Brain pericyte (primary cell): ENCODE measurements at regions not wholly inside any gene's neighbourhood (a gene's known extent, or its start where the extent isn't known, plus 50 kb on each side); places are given as distances from the start of the nearest gene placed in this dataset.

Experiments used
- DNase-seq: peaks from one replicate; pipeline ENCODE4 v3.0.0-alpha.2; 2012; ENCODE audit warnings: low read depth, low spot score

DNA sequence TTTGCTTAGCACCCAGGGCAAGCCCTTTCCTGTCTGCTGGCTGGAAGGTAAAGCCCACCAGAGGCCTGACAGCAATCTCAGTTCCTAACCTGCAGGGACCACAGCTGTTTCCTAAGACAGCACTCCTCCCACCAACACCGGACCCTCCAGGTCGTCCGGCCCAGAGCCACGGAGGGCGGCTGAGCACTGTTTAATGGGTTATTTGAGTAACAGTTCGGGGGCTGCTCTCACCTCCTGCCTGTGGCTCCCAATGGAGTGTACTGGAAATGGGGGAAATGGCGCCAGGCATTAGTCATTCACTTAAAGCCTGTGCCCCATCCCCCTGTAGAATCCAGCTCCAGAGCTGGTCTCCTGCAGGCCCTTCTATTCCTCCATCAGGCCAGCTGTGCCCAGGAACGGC is 81.6 kb upstream of the ADRA2C start:
- no peak for DNase-seq

- no peak for DNase-seq
Observed at GRCh38 chr4:3683744-3684421, 82.3 kb upstream of the ADRA2C start.

DNA sequence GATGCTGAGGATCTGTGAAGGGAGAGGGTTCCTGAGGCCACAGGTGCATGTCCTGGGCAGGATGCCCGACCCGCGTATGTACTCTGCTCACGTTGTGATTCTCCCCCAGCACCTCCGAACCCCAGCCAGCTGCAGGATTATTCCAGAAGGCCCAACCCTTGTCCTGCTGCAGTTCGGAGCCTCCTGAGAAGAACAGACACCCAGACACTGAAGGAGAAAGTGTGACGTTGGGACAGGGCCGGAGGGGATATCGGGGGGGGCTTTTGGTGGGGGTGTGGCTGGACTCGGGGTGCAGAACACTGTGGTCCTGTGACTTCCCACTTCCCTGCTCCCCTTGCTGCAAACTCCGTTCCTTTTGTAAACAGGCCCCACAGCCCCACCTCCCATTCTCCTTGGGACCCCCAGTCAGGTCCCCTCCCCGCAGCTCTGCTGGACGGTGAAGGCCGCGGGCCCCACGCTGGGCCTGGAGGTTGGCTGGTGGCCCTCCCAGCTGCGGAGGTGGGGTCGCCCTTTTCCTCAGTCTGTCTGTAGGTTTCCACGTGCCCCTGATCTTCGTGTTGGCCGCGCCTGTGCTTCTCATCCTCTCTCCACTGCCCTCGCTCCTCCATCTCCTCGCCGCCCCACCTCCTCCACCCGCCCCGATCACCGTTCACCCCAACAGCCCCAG is 83.0 kb upstream of the ADRA2C start:
- DNase-seq = no peak

DNA sequence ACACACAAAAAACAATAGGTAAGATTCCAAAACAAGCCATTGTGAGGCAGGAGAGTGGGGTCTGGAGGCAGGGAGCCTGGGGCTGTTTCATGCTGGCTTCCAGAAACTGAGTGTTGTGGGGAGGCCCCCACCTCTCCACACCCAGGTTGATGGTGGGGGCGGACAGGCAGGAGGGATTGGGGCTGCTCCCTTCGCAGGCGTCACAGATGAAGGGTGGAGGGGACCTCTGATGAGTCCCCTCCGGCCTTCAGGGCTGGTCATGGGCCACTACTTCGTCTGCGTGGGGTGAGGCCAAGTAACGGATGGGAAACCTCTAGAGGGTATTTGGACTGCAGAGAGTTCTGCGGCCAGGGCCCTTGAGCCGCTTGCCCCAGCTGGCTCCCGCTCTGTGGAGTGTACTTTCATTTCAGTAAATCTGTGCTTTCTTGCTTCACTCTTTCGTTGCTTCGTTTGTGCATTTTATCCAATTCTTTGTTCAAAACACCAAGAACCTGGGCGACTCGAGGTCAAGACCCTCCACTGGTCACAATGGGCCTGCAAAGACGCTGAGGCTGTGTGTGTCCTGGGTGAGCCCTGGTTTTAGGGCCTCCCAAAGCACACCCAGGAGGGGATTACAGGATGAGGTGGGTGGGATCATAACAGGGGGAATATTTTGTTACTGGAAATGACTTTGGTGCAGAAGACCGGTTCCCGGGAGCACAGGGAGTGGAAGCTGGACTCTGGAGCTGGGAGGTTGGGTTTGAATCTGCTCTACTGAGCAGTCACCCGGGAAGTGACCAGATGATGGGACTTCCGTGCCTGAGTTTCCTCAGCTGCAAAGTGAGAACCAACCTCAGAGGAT is 83.7 kb upstream of the ADRA2C start:
- no peak for DNase-seq

DNA sequence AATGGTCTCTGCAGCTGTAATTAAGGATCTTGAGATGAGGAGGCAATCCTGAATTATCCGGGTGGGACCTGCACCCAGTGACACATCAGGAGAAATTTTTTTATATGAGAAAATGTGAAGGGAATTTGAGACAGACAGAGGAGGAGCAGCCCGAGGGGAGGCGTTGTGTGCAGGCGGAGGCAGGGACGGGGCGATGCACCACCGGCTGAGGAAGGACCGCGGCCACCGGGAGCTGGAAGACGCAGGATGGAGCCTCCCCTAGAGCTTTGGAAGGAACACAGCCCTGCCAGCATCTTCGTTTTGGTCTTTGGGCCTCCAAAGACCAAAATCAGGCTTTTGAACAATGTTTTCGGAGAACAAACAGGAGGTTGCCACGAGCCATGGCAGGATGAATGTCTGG is 85.0 kb upstream of the ADRA2C start:
- no peak for DNase-seq

GRCh38 chr4:3680656-3681055 is 85.5 kb upstream of the ADRA2C start:
- DNase-seq = no peak

DNA sequence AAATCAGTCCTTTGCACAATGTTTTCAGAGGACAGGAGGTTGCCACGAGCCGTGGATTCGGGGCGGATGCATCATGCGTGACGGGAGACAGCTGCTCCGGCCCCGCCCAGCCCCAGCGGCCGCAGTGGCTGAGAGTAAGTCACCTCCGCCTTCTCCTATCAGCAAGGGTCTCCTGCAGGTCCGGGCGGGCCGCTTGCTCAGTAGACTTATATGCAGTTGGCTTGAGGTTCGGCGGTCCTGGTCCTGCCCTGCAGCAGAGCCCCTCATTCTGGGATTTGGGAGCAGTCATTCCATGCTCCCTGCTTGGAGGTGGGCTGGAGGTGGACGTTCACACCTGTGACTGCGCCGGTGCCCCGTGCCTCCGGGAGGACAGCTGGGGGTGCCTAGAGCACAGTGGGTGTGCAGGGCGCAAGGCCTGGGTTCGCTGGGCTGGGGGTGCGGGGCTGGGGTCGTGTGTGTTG is 86.3 kb upstream of the ADRA2C start:
- DNase-seq = no peak

GRCh38 chr4:3679071-3679825 is 86.9 kb upstream of the ADRA2C start:
- no peak for DNase-seq

DNA sequence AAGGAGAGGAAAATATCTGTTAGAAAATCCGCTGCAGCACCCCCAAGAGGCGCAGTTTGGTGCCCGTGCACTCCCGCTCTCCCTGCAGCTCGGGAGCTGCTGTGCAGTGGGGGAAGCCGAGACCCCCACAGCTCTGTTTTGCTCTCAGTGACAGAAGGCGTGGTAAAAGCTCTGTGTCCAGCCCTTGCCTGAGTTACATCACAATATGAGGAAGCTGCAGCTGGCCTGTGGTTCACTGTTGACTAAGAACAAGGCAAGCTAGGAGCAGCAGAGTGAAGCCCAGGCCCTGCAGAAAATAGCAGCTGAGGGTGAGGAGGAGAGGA is 88.5 kb upstream of the ADRA2C start:
- DNase-seq = no peak

DNA sequence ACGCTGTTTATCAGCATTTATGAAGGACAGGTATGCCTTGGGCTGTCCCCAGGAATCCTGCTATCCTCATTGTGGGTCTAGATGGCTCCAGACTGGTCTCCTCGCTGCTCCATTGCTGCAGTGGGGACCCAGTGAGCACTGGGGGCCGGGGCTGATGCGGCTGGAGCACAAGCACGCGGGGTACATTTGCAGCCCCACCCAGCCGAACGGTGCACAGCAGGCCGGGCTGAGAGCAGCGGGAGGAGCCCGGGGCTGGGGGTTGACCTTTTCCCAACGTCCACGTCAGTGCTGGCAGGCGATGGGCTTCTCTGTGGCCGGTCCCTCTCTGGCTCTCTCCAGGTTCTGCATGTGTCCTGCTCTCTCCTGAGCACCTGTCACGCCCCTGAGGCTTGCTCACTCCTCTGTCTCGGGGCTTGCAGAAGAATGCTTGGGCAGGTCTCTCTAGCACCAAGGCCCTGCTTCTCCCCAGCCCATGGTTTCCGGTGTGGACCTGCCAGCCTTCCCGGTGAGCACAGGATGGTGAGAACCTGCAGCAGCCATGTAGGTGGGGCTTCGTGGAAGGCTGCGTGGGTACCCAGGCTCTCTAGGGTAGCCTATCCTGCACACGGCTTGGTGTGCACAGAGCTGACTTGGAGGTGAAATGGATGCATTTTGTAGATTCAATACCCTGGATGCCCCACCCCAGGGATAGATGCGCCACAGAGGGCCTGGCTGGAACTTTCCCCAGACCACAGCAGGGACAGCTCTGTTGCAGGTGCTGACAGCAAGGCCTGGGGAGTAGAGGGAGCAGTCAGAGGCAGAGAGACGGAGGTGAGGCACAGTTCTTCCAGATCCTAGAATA is 89.1 kb upstream of the ADRA2C start:
- no peak for DNase-seq

- DNase-seq = no peak
Observed at GRCh38 chr4:3676196-3676595, 90.0 kb upstream of the ADRA2C start.

DNA sequence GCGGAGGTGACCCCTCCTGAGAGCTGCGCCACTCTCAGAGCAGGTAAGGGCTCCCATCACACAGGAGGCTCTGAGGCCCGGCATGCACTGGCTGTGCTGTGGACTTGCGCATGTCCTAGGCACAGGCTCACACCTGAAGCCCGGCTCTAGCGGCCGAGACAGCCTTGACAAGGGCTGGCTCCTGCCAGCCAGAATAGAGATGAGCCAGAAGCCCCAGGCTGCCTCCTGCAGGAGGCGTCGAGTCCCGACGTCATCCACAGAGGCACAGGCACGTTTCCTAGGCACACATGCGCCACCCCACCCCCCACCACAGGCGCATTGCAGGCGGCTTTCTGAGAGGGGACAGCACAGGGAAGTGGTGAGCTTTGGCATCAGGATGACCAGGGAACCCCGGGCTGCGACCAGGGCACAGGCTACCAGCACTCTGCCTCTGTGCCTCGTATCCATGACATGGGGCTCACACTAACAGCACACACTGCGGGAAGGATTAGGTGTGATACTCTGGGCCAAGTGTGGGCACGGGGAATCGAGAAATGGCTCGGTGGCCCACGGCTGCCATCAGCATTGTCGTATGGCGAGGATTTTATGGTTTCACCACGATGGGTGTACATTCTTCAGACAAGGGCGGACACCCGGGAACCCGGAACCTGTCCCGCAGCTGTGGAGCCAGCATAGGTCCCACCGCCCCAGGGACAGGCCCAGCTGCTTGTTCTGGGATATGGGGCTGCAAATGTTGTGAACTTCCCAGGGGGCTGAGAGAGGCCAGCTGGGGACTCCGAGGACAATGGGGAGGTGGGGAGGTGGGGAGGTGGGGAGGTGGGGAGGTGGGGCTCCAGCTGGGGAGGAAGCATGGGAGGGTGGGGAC is 90.7 kb upstream of the ADRA2C start:
- DNase-seq = no peak

GRCh38 chr4:3674479-3674851 is 91.7 kb upstream of the ADRA2C start:
- DNase-seq = no peak

GRCh38 chr4:3673716-3674478 is 92.3 kb upstream of the ADRA2C start:
- no peak for DNase-seq

DNA sequence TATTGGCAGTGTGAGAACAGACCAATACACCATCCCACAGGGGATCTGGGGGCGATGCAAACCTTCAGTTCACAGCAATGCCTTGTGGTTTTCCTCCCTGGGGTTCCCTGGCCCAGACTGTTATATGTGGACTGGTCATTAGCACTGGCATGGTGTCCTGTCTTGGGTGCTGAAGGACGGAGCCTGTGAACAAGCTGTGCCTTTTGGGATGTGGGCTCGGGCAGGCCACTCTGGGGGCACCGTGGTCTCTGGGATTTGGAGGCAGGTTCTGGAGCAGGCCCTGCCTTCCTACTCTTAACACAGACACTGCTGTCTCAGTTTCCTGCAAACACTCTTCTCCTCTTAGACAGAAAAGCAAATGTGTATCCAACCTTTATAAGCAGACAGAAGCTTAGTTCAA is 93.0 kb upstream of the ADRA2C start:
- no peak for DNase-seq

GRCh38 chr4:3672465-3672831 is 93.7 kb upstream of the ADRA2C start:
- DNase-seq = no peak

GRCh38 chr4:3671571-3672464 is 94.4 kb upstream of the ADRA2C start:
- no peak for DNase-seq
